ENCODE measurements at regions not wholly inside any gene's neighbourhood (a gene's known extent, or its start where the extent isn't known, plus 50 kb on each side); places are given as distances from the start of the nearest gene placed in this dataset.

- TF ChIP-seq CTCF (IDR thresholded peaks at IDR 0.05; ENCODE audit: low read depth, low read length) = no peak
- Histone ChIP-seq H3K27ac (no peak overlapping the region), H3K9me3 (ENCODE audit: low read depth) (no peaks in the 10 kb centered on the region), H3K27me3 (no peaks in the 10 kb centered on the region), H3K36me3 (no peaks in the 10 kb centered on the region), H3K4me1 (ENCODE audit: low read depth) (no peaks in the 10 kb centered on the region), H3K4me3 (no peak overlapping the region)
- no peak for DNase-seq (ENCODE audit: low read depth in 1 of 2, low spot score in 1 of 2)
These were observed 97.3 kb upstream of the CNKSR2 start for GRCh38 chrX:21276736-21277433.

GRCh38 chrX:21289232-21289631 lies 85.0 kb upstream of the CNKSR2 start:
- no peak overlapping the region for H3K27ac ChIP-seq
- no peaks in the 10 kb centered on the region for H3K27me3 ChIP-seq
- H3K36me3 ChIP-seq = no peaks in the 10 kb centered on the region
- no peak for DNase-seq (ENCODE audit: low read depth in 1 of 2, low spot score in 1 of 2)
- no peak for TF ChIP-seq CTCF (IDR thresholded peaks at IDR 0.05; ENCODE audit: low read depth, low read length)
- H3K4me3 ChIP-seq = no peak overlapping the region
- no peaks in the 10 kb centered on the region for H3K4me1 ChIP-seq (ENCODE audit: low read depth)
- H3K9me3 ChIP-seq (ENCODE audit: low read depth) = peaks cover 4% of the 10 kb centered on the region

GRCh38 chrX:21295246-21295820 lies 78.9 kb upstream of the CNKSR2 start:
- H3K27ac ChIP-seq = no peak overlapping the region
- H3K4me3 ChIP-seq = no peak overlapping the region
- no peaks in the 10 kb centered on the region for H3K9me3 ChIP-seq (ENCODE audit: low read depth)
- DNase-seq (ENCODE audit: low read depth in 1 of 2, low spot score in 1 of 2) = no peak
- no peaks in the 10 kb centered on the region for H3K27me3 ChIP-seq
- TF ChIP-seq CTCF (IDR thresholded peaks at IDR 0.05; ENCODE audit: low read depth, low read length) = no peak
- H3K36me3 ChIP-seq = no peaks in the 10 kb centered on the region
- peaks cover 4% of the 10 kb centered on the region for H3K4me1 ChIP-seq (ENCODE audit: low read depth)

GRCh38 chrX:21305799-21306336 lies 68.3 kb upstream of the CNKSR2 start:
- no peak for TF ChIP-seq CTCF (IDR thresholded peaks at IDR 0.05; ENCODE audit: low read depth, low read length)
- Histone ChIP-seq H3K9me3 (ENCODE audit: low read depth) (no peaks in the 10 kb centered on the region), H3K4me1 (ENCODE audit: low read depth) (no peaks in the 10 kb centered on the region), H3K36me3 (no peaks in the 10 kb centered on the region), H3K4me3 (no peak overlapping the region), H3K27ac (no peak overlapping the region), H3K27me3 (no peaks in the 10 kb centered on the region)
- no peak for DNase-seq (ENCODE audit: low read depth in 1 of 2, low spot score in 1 of 2)

- H3K36me3 ChIP-seq = no peaks in the 10 kb centered on the region
These were observed 54.9 kb upstream of the CNKSR2 start for GRCh38 chrX:21319323-21319722.

More at GRCh38 chrX:21319323-21319722, 54.9 kb upstream of the CNKSR2 start:
- H3K27ac ChIP-seq = no peak overlapping the region
- no peak for DNase-seq (ENCODE audit: low read depth in 1 of 2, low spot score in 1 of 2)
- no peak for TF ChIP-seq CTCF (IDR thresholded peaks at IDR 0.05; ENCODE audit: low read depth, low read length)
- H3K4me3 ChIP-seq = no peak overlapping the region
- no peaks in the 10 kb centered on the region for H3K27me3 ChIP-seq
- no peaks in the 10 kb centered on the region for H3K4me1 ChIP-seq (ENCODE audit: low read depth)
- H3K9me3 ChIP-seq (ENCODE audit: low read depth) = no peaks in the 10 kb centered on the region

Data from cardiac muscle cell (in vitro differentiated cells and primary cell).